ENCODE measurements at regions not wholly inside any gene's neighbourhood (a gene's known extent, or its start where the extent isn't known, plus 50 kb on each side); places are given as distances from the start of the nearest gene placed in this dataset. TPM values are rescaled to one million over a fixed set of nuclear protein-coding genes. Genes with fewer than 3 reads are reported as not detected.

Small RNA genes in the stretch of these regions (microRNA-seq; reads per million reads assigned to microRNA genes)
- gene MIR3680-2 (ENCODE audit: borderline microRNAs expressed in 2 of 2, borderline number of aligned reads in 2 of 2, borderline replicate concordance in 1 of 2) = 0 reads per million in 2 experiments

Small RNA genes in the stretch of these regions (small RNA-seq; reads per million reads assigned to genes)
- gene MIR3680-2 (ENCODE audit: insufficient read depth) = not detected
